OCI-LY3 (cell line): ENCODE measurements at regions not wholly inside any gene's neighbourhood (a gene's known extent, or its start where the extent isn't known, plus 50 kb on each side); places are given as distances from the start of the nearest gene placed in this dataset.

Source experiments
- H2AFZ ChIP-seq: fragments of 200-600, 300-600 bp; shearing (Covaris generic); 2 replicates; pipeline ENCODE4 v1.6.0; 2014; ENCODE audit warnings: antibody characterized with exemption, low read depth, low read length
- H3K27ac ChIP-seq: fragments of 200-600, 300-600 bp; sonication (generic); 2 replicates; pipeline ENCODE4 v1.5.1; 2014; ENCODE audit warnings: mild to moderate bottlenecking, low read length, moderate library complexity, mixed read lengths
- H3K27me3 ChIP-seq: fragments of 200-600, 300-600 bp; sonication (generic); 2 replicates; pipeline ENCODE4 v1.6.1; 2014; ENCODE audit warnings: low read depth, low read length, mixed read lengths
- H3K36me3 ChIP-seq: fragments of 200-600, 300-600 bp; sonication (generic); replicated peaks from 2 replicates; pipeline ENCODE3; 2014; ENCODE audit warnings: low read depth, low read length, mixed read lengths
- H3K4me1 ChIP-seq: fragments of 300-600, 200-600 bp; sonication (generic); 2 replicates; pipeline ENCODE4 v1.6.1; 2014; ENCODE audit warnings: low read length, mixed read lengths
- H3K4me2 ChIP-seq: fragments of 200-600, 300-600 bp; sonication (generic); 2 replicates; pipeline ENCODE4 v1.6.1; 2014; ENCODE audit warnings: low read length, mixed read lengths
- H3K4me3 ChIP-seq: fragments of 300-600, 200-600 bp; sonication (generic); 2 replicates; pipeline ENCODE4 v1.5.1; 2014; ENCODE audit warnings: antibody characterized with exemption, mild to moderate bottlenecking, low read length, moderate library complexity
- H3K79me2 ChIP-seq: fragments of 300-600, 200-600 bp; shearing (Covaris generic); 2 replicates; pipeline ENCODE4 v1.6.1; 2014; ENCODE audit warnings: mild to moderate bottlenecking, low read length, mixed read lengths
- H3K9ac ChIP-seq: fragments of 300-600, 200-600 bp; shearing (Covaris generic); 2 replicates; pipeline ENCODE4 v1.6.0; 2014; ENCODE audit warnings: mild to moderate bottlenecking, low read length, moderate library complexity
- H3K9me3 ChIP-seq: fragments of 200-600, 300-600 bp; shearing (Covaris generic); 2 replicates; pipeline ENCODE4 v1.6.1; 2014; ENCODE audit warnings: low read length, mixed read lengths; ENCODE audit not compliant: insufficient read depth
- H4K20me1 ChIP-seq: fragments of 200-600, 300-600 bp; sonication (generic); 2 replicates; pipeline ENCODE4 v1.6.1; 2016; ENCODE audit warnings: low read length, mixed read lengths; ENCODE audit not compliant: insufficient read depth
- EZH2phosphoT487 ChIP-seq: fragments of 200-600 bp; shearing (Covaris generic); IDR thresholded peaks from 2 replicates; pipeline ENCODE4 v1.6.1; 2018; ENCODE audit warnings: antibody characterized with exemption, mixed run types, low read depth
- TF ChIP-seq, protein P1 (sequence below): fragments of 200-600, 300-600 bp; sonication (generic); IDR thresholded peaks from 2 replicates; pipeline ENCODE4 v1.5.1; 2014; ENCODE audit warnings: antibody characterized with exemption, low read length, low read depth

DNA sequence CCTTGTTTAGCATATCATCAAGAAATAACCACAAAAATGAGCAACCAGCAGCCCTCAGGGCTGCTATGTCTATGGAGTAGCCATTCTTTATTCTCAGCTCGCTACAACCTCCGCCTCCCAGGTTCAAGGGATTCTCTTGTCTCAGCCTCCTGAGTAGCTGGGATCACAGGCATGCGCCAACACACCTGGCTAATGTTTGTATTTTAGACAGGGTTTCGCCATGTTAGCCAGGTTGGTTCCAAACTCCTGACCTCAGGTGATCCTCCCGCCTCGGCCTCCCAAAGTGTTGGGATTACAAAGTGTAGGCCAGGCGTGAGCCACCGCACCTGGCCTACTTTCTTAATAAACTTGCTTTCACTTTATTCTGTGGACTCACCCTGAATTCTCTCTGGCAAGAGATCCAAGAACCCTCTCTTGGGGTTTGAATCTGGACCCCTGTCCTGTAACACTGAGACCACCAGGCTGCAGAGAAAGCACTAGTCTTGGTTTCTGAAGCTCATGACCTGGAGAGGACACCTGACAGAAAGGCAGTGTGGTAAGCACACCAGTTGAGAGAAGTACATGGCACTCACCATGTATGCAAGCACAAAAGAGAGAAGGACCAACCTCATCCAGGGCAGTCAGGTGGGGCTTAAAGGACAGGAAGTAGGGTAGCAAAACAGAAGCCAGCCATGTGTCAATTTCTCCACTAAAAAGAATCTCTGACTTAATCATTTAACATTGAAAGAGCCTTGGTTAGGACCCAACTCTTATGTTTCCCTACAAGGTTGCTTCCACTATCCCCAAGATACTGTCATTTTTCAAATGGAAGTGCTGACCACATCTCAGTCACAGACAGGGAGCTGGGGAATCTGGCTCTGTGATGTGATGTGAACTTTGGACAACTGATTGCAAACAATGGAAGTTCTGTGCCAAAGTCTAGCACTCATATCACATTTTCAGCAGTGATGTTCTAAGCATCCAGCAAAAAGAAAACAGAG lies 97.4 kb upstream of the DST start:
- Histone ChIP-seq H3K27ac (no peak overlapping the region), H3K4me1 (peaks cover 17% of the 10 kb centered on the region), H3K9me3 (no peaks in the 10 kb centered on the region), H3K9ac (no peak overlapping the region), H3K4me2 (no peak overlapping the region), H2AFZ (no peak overlapping the region), H3K36me3 (no peaks in the 10 kb centered on the region), H3K79me2 (no peaks in the 10 kb centered on the region), H3K4me3 (no peak overlapping the region), H3K27me3 (no peaks in the 10 kb centered on the region; the same call in 1 of the 2 replicates), H4K20me1 (no peaks in the 10 kb centered on the region)
- no peak for TF ChIP-seq EZH2phosphoT487
- TF ChIP-seq, protein P1, sequence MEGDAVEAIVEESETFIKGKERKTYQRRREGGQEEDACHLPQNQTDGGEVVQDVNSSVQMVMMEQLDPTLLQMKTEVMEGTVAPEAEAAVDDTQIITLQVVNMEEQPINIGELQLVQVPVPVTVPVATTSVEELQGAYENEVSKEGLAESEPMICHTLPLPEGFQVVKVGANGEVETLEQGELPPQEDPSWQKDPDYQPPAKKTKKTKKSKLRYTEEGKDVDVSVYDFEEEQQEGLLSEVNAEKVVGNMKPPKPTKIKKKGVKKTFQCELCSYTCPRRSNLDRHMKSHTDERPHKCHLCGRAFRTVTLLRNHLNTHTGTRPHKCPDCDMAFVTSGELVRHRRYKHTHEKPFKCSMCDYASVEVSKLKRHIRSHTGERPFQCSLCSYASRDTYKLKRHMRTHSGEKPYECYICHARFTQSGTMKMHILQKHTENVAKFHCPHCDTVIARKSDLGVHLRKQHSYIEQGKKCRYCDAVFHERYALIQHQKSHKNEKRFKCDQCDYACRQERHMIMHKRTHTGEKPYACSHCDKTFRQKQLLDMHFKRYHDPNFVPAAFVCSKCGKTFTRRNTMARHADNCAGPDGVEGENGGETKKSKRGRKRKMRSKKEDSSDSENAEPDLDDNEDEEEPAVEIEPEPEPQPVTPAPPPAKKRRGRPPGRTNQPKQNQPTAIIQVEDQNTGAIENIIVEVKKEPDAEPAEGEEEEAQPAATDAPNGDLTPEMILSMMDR = no peak

- Histone ChIP-seq H3K36me3 (no peaks in the 10 kb centered on the region), H3K9ac (no peak overlapping the region), H3K4me1 (peaks cover 7% of the 10 kb centered on the region), H3K27me3 (no peaks in the 10 kb centered on the region), H3K4me2 (no peak overlapping the region), H4K20me1 (no peaks in the 10 kb centered on the region), H3K27ac (no peak overlapping the region), H2AFZ (no peak overlapping the region), H3K9me3 (no peaks in the 10 kb centered on the region), H3K4me3 (no peak overlapping the region), H3K79me2 (no peaks in the 10 kb centered on the region)
- TF ChIP-seq, protein P1 = no peak
- no peak for TF ChIP-seq EZH2phosphoT487
Observed at GRCh38 chr6:56736804-56737203, 94.1 kb upstream of the DST start.

DNA sequence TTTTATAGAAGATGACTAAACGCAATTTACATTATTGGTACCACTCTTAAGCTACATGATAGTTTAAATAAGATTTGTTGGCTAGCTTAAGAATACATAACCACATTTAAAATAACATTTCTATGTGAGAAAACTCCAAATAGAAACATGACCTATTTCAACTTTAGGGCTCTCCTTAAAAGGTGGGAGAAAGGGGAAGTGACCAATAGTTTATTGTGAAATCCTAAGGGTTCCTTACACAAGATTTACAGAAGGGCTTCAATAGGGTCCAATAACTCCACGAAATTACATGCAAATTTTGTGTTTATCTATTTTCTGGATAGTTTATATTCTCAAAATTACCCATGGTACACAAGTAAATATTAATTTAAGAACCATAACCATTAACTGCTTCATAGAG lies 91.6 kb upstream of the DST start:
- Histone ChIP-seq H3K27me3 (no peaks in the 10 kb centered on the region), H3K4me1 (peaks cover 4% of the 10 kb centered on the region), H3K4me3 (no peak overlapping the region), H3K9me3 (no peaks in the 10 kb centered on the region), H3K4me2 (no peak overlapping the region), H3K36me3 (no peaks in the 10 kb centered on the region), H3K27ac (no peak overlapping the region), H3K79me2 (no peaks in the 10 kb centered on the region), H2AFZ (no peak overlapping the region), H4K20me1 (no peaks in the 10 kb centered on the region), H3K9ac (no peak overlapping the region)
- TF ChIP-seq EZH2phosphoT487 = no peak
- TF ChIP-seq, protein P1 = no peak

DNA sequence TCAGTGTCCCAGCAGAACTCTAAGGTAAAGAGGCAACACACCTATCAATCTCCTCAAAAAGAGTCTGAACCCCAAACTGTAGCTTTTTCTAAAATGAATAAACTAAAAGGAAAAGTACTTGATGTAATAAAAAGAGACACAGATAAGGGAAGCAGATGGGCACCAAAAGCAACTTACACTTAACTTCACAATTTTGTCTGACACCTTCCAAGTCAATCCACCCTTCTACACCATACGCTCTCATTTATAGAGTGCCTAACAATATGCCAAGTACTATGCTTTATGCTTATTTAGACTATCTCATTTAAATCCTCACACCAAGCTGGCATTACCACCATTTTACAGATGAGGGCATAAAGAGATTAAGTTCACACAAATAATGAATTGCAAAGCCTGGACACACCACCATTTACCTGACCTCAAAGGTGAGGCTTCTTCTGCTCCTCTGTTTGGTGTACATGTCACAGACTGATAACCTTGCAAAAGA lies 90.6 kb upstream of the DST start:
- no peaks in the 10 kb centered on the region for H3K9me3 ChIP-seq
- TF ChIP-seq, protein P1 = no peak
- TF ChIP-seq EZH2phosphoT487 = no peak
- H3K27me3 ChIP-seq = no peaks in the 10 kb centered on the region
- no peak overlapping the region for H2AFZ ChIP-seq
- H3K27ac ChIP-seq = no peak overlapping the region
- H3K4me3 ChIP-seq = no peak overlapping the region
- no peaks in the 10 kb centered on the region for H3K79me2 ChIP-seq
- H3K4me2 ChIP-seq = no peak overlapping the region
- no peaks in the 10 kb centered on the region for H3K36me3 ChIP-seq
- H3K4me1 ChIP-seq = peaks cover 5% of the 10 kb centered on the region
- no peak overlapping the region for H3K9ac ChIP-seq
- no peaks in the 10 kb centered on the region for H4K20me1 ChIP-seq
